Iris pigment epithelial cell (primary cell): ENCODE measurements at regions not wholly inside any gene's neighbourhood (a gene's known extent, or its start where the extent isn't known, plus 50 kb on each side); places are given as distances from the start of the nearest gene placed in this dataset.
A peak's percentile ranks its signal among the peaks of the same experiment; 100 is the strongest.

ENCODE experiments used
- DNase-seq: peaks from one replicate; pipeline ENCODE4 v3.0.0-alpha.2; 2011; ENCODE audit warnings: low read depth

- DNase-seq: no peak
Measured at GRCh38 chr10:30118590-30118989, 59.2 kb upstream of the JCAD start.

DNA sequence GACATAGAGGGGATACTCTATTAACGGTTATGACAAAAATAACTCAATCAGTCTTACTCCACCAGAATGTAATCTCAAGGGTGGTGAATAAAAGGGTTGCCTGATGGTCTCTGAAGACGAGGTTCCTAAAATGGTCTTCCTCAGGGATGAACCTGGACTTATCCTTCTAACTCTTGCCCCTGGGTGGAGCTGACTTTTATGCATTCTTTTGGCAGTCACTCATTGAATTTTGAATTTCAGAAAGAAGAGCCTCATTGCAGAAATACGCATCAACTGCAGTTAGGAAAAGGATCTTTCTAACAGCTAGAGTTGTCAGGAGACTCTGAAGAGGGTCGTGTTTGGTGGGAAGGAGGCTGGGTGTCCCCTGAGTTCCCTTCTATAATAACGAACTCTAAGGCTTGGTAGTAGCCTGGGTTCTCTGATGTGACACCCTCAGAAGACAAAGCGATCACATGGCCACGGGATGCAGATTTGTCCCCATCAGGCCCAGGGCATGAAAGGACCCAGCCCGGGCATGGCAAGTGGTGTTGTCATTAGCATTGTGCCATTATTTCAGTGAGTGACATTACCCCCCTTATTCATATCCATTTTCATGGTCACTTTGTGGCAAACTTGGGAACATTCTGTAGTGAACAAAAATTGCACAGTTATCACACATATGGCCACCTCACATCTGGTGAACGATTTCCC lies 58.6 kb upstream of the JCAD start:
- DNase-seq: no peak

DNA sequence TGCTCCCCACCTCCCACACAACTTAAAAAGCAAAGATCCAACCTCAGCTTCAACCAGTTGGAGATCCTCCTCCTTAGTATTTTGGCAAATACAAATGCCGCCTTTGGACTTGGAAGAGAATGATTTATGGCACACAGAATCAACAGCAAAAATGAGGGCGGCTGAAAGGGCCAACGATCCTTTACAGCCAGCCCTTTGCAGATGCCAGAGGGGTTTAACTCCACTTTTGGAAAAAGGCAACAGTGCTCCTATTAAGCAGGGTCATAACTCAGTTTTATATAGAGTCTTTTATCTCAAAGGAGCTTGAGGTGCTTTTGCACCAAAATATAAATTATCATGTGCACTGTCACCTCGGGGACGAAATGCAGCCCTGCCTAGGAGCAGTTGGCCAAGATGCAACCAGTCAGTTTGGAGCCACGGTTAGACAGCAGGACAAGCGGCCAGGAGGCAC lies 56.7 kb upstream of the JCAD start:
- DNase-seq: no peak

- no peak for DNase-seq
Measured at GRCh38 chr10:30115626-30115940, 56.2 kb upstream of the JCAD start.

DNA sequence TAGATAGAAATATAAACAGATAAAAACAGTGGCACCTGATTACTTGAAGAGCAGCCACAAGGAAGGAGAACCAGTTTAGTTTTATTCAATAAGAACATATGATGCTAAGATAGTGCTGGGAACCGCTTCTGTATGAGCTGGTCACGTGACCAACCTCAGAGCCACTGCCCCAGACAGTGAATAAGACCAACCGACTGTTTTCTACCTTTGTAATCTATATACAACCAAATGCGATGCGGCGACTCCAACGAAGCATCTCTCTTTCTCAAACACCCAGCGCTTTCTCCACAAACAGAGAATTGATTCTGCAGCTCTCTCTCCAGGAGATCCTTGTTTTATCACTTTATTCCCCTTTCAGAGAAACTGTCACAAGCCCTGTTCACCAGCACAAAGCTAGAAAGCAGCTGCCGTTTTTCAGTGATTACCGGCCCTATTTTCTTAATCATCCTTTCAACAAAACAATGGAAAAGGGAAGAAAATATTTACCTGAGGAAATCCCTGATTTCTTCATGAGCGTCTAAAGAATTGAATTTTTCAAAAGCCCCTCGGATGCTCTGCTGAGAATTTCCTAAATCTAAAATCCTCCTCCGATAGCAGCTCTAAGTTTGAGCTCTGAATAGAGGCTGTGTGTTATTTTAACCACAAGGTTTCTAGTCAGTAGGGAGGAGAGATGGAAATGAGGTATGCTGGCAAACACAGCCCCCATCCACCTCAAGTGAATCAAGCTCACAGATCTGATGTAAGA lies 55.7 kb upstream of the JCAD start:
- peak; percentile 43 for DNase-seq

- no peak for DNase-seq
Measured at GRCh38 chr10:30114401-30114800, 55.0 kb upstream of the JCAD start.

- peak; percentile 83 for DNase-seq
Measured at GRCh38 chr10:30111340-30112022, 52.1 kb upstream of the JCAD start.
